DMS53 treated with DMSO at 0.1 percent for 48 hours (cell line): ENCODE measurements at regions not wholly inside any gene's neighbourhood (a gene's known extent, or its start where the extent isn't known, plus 50 kb on each side); places are given as distances from the start of the nearest gene placed in this dataset.
"Not testable (repeated sequence)": the region's sequence is repeated elsewhere in the genome, so short reads cannot be mapped to it uniquely, and the experiment has no call there.

Source experiments
- DNase-seq: peaks from one replicate; lab custom pipeline; 2025; ENCODE audit not compliant: unreplicated experiment; lab: John Stamatoyannopoulos, UW

DNA sequence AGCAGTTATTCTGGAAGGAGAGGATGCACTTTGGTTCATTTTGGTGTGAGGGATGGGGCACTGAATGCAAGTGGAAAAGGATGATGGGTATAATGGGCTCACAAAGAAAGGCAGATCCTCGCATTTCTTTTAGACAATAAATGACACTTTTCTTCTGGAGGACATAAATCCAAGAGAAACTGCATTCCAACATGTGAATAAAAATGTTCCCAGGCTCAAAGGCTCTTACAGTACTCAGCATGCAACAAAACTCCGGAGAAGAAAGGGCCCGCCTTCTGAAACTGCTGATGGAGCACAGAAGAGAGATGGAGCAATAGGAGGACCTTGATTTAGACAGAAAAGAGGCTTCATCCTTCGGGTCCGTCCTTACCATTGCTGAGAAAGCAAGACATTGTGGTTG, 538.2 kb upstream of the DPP6 start:
- DNase-seq, result no peak

DNA sequence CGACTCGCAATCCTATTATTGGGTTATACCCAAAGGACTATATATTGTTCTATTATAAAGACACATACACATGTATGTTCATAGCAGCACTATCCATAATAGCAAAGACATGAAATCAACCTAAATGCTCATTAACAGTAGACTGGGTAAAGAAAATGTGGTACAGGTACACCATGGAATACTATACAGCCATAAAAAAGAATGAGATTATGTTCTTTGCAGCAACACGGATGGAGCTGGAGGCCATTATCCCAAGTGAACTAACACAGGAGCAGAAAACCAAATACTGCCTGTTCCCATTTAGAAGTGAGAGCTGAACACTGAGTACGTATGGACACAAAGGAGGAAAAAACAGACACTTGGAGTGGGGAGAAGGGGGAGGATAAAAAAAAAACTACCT, 536.8 kb upstream of the DPP6 start:
- no peak for DNase-seq

DNA sequence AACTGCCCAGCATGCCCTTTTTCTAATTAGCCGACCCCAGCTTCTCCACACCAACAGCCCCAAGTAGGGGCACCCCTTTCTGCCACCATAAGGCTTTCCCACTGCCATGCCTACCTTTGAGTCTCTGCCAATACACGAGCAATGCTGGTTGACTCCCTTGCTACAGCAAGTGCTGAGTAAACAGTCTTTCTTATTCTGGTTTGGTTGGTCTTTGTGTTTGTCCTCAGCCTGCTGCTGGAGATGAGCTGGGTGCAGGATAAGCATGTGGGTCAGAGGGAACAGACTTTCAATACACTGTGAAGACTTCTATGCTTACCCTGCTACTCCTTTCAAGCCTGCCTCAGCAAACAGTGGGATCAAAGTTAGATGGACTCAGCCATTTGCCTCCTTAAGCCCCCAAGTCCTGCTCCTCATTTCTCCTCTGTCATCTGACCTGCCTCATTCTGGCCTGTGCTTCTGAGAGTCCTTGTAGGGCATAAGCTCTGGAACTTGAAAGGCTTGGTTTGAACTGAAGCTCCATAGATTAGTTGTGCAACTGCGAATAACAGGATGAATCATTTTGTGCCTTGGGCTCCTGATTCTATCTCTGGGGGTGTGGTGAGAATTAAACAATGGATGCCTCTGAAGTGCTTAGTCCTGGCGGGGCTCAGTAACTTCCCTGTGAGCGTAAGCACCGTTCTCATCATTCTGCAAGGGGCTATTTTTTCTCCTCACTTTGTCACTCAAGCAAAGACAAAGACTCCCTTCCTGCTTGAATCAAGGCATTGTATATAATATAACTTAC, 533.8 kb upstream of the DPP6 start:
- DNase-seq, result no peak

DNA sequence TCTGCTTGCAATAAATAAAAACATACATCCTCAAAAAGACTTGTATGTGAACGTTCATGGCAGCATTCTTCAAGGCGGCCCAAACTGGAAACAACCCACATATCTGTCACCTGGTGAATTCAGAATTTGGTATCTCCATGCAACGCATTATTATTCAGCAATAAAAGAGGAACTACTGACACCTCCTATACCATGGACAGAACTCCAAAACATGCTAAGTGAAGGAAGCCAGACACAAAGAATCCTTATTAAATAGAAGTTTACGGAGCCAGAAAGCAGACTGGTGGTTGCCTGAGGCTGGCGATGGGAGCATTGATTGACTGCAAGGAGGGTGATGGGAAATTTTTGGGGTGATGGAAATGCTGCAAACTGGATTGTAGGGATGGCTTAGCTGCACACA, 530.8 kb upstream of the DPP6 start:
- no peak for DNase-seq

DNA sequence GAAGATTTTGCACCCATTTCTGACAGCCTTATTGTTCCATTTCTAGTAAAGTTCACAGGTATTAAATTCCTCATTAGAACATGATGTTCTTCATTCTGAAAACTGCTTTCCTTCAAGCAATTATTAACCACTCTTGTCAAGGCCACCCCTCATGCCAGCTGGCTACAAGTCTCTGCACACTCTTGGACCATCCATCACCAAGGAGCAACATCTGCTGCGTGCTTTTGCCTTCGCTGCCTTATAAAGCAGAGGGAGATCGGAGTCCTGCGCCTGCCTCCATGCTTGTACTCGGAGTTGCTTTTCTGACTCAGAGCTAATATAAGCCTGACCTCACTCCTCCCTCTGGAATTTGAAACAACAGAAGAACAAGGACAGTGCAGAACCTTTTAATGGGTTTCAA, 529.9 kb upstream of the DPP6 start:
- DNase-seq, result no peak

DNA sequence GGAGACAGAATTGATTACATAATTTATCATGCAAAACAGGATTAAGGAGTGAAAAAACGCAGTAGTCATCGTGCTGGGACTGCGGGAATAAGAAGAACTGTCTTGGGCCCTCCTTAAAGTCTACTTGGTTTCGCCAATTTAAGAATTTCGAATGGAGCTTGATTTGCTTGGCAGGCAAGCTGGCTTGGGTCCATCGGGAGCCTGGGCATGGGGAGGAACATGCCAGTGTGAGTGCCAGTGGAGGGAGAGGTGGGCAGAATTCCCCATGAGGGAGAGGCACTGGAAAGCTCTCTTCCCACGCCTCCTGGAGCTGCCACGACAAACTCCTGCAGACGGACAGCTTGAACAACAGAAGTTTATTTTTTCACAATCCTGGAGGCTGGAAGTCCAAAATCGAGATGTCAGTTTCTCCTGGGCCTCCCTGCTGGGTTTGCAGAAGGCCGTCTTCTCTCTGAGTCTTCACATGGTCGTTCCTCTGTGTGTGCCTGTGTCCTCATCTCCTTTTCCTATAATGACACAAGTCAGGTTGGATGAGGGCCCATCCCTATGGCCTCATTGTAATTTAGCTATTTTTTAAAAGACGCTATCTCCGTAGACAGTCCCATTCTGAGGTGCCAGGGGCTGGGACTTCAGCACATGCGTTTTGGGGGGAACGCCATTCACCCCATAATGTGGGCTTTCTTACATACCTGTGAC, 528.7 kb upstream of the DPP6 start:
- no peak for DNase-seq

DNA sequence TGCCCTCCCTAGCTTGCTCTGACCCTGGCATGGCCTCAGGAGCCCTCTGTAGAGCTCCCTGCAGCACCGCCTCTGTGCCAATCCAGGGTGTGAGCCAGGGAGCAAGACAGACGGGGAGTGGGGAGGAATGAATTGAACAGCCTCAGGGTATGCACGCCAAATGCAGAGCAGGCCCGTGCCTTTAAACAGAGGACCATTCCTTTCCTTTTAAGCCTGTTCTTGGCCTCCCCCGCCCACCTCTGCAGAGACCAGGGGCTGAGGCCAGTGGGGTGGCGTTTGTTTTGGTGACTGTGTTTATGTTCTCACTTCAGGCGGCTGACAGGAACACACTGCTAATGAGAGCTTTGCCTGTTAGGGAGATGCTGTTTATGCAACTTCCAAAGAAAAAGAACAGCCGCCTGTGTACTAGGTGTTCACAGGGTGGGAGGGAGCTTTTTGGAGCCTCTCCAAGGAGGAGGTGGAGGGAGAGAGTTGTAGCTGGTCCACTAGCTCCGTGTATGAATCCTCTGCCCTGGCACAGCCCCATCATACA, 528.1 kb upstream of the DPP6 start:
- no peak for DNase-seq

DNA sequence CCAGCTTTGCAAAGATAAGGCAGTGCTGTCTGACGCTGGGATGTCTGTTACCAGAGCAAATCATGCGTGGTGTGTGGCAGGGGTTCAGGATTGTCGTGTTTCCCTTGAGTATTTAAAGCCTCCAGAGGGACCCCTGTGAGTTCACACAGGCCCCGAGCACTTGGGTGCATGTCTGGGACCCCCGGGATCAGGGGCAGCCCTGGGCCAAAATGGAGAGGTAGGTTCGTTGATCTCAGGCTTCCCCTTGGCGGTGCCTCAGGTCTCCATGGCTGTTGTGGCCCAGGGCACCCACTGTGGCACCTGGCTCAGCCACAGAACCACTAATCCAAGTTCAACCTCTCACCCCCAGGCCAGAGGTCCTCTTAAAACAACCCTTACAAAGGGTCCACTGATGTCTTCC, 523.1 kb upstream of the DPP6 start:
- DNase-seq, result no peak

DNA sequence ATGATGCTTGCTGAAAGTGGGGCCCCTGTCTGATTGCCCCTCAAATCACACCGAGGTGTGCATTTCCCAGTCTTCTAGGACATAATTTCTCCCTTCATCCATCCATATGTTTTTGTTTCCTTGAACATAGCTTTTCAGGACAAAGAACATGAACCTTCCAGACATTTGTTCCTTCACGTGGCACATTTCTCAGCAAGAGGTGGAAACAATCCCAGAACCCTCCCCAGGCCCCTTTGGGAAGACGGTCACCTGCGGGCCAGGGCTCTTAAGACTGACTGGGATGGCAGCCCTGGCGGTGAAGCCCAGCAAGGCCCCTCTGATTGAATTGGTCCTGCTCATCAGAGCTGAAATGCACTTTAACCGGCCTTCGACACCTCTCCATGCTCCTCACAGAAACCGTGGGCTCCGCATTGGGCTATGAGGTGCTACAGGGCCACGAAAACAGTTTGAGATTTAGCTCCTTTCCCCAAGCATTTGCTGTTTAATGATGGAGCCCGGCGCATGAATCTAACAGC, 522.5 kb upstream of the DPP6 start:
- no peak for DNase-seq

DNA sequence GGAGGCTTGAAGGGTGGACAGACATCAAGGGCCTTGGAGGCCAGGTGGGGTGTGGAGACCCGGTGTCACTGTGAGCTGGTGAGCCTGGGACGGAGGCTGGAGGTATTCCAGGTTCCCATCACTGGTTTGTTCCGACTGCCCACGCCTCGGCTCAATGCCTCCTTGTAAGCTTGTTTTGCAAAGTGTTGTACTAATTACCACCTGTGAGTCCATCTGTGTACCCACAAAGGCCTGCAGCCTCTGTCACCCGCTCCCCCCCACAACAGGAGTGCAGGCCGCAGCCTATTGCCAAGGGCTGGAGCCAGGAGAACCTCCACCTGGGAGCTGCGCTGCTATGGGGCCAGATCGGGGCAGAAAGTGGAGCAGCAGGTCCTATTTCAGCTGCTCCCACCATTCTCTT, 521.8 kb upstream of the DPP6 start:
- DNase-seq, result no peak

DNA sequence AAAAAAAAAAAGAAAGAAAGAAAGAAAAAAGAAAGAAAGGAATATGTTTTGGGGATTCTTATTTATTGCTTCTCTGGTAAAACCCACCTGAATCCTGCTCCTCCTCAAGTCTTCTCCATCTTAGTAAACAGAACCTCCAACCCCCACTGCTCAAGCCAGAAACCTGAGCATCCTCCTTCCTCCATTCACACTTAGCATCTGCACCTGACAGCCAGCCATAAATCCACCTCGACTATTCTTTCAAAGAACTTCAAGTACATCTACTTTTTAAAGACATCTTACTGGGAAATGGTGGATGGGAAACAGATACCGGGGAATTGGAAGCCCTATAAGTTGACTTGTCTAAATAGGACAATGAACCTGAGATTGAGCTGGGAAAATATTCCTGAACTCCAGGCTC, 519.9 kb upstream of the DPP6 start:
- DNase-seq, result no peak

DNA sequence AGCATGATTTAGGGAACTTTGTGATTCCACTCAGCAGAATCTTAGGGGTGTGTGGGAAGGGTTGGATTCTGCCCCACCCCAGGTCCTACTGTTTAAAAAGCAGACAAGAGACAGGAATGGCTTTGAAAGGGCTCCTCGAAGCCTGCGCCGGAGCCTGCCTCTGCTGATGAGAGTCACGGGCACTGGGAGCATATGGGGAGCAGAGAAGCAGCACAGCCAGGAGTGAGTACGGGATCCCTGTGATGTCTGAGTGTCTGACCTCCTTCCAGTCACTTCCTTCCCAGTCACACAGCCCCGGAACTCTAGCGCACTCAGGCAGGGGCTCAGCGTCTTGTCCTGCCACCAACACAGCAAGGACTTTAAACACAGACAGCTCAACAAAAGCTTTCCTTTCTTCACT, 514.9 kb upstream of the DPP6 start:
- no peak for DNase-seq

DNA sequence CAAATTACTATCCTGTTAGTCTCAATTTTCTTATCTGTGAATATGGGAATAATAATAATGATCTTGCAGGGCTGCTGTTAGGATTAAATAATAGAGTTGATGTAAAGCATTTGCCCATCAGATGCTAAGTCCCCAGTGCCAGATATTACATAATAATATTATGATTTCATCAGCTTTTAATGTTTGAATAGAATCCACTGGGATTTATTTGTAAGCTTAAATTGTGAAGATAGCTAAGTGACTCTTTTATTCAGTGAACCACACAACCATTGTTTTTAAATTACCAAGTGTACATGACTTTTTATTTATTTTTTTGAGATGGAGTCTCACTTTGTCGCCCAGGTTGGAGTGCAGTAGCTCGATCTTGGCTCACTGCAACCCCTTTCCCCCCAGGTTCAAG, 510.3 kb upstream of the DPP6 start:
- no peak for DNase-seq

DNA sequence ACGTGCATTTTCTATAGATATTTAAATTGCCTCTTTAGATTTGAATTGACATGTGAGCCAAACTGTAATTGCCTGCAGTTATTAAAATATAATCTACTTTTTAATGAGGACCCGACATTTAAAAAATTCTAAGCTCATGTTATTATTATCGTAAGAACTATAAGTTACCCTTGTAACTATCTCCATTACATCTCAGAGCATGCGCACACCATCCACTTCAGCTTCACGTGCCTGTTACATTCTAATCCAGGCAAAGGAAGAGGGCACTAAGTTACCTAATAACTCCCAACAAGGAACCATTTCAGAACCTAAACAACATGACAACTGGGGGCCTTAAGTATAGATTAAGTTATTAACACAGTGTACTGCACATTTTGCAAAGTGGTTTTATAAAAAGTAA, 509.0 kb upstream of the DPP6 start:
- no peak for DNase-seq

DNA sequence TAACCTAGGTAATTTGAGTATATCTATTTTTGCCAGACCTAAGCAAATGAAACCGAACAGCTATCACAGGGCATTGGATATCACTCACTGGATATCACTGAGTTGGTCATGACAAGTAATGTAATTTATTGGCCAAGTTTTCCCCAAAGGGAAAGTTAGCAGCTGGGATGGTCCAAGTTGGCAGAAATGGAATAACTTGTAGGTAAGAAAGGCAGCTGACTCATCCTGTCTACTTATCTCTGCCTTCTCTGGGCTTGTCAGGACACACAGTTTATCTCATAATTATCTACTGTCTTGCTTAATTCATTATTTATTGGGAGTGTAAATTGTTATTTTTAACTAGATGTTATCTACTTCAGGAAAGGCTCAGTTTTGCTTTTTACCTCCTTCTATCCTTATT, 502.0 kb upstream of the DPP6 start:
- no peak for DNase-seq

DNA sequence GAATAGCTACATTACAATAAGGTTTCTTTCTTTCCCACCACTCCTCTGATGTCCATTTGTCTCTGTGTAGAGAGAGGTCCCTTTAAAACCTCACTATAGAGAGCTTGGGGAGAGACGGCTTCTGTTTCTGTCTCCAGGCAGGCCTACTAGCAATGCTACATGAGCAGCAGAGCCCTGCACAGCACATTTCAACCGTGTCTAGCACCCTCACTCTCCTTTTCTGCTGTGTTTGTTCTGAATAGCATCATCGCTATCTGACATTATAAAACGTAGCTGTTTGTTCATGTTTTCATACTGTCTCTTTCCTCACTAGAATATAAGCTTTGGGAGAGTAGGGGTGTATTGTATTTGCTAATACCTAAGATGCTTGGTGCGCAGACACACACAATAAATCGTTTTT, 487.8 kb upstream of the DPP6 start:
- no peak for DNase-seq

DNA sequence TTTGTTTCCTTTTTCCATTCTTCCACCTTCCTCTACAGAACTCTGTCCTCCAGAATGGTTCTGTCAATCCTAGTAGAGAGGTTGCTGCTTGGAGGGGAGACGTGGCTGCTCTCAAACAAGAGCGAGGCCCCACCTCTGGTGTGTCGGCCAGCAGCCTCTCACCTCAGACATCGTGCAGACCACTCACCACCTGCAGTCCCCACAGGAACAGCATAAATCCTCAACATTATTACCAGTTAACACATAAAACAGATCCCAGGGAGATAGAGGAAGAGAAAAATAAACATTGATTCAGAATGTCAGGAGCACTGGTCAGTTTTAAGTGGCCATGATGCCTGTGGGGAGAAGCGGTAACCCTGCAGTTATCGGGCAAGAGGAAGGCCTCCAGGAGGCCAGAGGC, 485.9 kb upstream of the DPP6 start:
- no peak for DNase-seq

DNA sequence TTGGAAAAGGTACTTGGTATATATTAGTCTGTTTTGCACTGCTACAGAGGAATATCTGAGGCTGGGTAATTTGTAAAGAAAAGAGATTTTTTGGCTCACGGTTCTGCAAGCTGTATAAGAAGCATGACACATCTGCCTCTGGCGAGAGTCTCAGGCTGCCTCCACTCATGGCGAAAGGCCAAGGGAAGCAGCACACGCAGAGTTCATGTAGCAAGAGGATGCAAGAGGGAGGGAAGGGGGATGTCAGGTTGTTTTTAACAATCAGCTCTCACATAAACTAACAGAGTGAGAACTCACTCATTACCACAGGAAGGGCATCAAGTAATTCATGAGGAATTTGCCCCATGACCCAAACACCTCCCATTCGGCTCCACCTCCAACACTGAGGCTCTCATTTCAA, 484.8 kb upstream of the DPP6 start:
- no peak for DNase-seq

DNA sequence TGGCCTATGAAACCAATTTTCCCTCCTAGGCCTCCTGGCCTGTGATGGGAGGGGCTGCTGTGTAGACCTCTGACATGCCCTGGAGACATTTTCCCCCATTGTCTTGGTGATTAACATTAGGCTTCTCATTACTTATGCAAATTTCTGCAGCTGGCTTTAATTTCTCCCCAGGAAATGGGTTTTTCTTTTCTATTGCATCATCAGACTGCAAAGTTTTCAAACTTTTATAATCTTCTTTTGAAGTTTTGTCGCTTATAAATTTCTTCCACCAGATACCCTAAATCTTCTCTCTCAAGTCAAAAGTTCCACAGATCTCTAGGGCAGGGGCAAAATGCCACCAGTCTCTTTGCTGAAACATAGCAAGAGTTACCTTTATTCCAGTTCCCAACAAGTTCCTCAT, 482.7 kb upstream of the DPP6 start:
- DNase-seq, result not testable (repeated sequence)

DNA sequence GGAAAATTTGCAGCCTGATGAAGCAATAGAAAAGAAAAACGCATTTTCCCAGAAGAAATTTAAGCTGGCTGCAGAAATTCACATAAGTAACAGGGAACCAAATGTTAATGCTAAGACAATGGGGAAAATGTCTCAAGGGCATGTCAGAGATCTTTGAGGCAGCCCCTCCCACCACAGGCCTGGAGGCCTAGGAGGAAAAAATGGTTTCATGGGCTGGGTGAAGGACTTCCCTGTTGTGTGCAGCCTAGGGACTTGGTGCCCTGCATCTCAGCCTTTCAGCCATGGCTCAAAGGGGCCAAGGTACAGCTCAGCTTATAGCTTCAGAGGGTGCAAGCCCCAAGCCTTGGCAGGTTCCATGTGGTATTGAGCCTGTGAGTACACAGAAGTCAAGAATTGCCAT, 476.1 kb upstream of the DPP6 start:
- no peak for DNase-seq

DNA sequence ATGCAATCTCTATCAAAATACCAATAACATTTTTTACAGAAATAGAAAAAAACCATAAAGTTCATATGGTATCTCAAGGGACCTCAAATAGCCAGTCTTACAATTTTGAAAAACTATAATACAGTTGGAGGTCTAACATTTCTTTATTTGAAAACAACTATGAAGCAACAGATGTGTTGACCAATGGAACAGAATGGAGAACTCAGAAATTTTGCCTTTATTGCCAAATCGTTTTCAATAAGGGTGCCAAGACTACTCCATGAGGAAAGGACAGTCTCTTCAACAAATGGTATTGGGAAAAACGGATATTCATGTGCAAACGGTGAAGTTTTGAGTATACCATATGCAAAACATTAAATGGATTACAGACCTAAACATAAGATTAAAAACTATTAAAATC, 470.8 kb upstream of the DPP6 start:
- DNase-seq, result no peak

DNA sequence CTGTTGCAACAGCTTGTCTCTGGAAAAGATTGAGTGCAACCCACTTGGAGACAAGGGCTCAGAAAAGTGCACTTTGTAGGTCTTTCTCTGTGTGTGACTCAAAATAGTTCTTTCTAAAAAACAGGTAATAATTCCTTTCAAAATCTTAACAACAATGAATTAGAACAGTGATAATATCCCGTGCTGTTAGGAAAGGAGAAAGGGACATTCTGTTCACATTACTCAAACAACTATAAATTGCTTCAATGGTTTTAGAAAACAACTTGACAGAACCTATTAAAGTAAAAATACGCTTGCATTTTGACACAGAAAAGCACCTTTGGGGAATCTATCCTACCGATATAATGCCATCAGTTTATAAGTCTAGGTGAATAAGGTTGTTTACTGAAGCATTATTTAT, 468.1 kb upstream of the DPP6 start:
- no peak for DNase-seq
